Neural progenitor cell (in vitro differentiated cells): ENCODE measurements at regions not wholly inside any gene's neighbourhood (a gene's known extent, or its start where the extent isn't known, plus 50 kb on each side); places are given as distances from the start of the nearest gene placed in this dataset.

Source experiments
- DNase-seq: peaks from one replicate; pipeline ENCODE4 v3.0.0-alpha.2; 2016; ENCODE audit warnings: low spot score
- H2AFZ ChIP-seq: fragments of 200-600 bp; sonication (generic); replicated peaks from 2 replicates; pipeline ENCODE4 v1.6.1; 2016; ENCODE audit warnings: antibody characterized with exemption
- H3F3A ChIP-seq: fragments of 200-600 bp; sonication (generic); 2 replicates; pipeline ENCODE4 v1.6.1; 2016; ENCODE audit warnings: antibody characterized with exemption, low read depth
- H3K27ac ChIP-seq: fragments of 200-600 bp; sonication (generic); 2 replicates; pipeline ENCODE4 v1.5.1; 2016; ENCODE audit warnings: mild to moderate bottlenecking
- H3K27me3 ChIP-seq: fragments of 200-600 bp; sonication (generic); 2 replicates; pipeline ENCODE4 v1.6.1; 2016; ENCODE audit warnings: mild to moderate bottlenecking, moderate library complexity
- H3K36me3 ChIP-seq: fragments of 200-600 bp; sonication (generic); 2 replicates; pipeline ENCODE4 v1.5.1; 2016
- H3K4me1 ChIP-seq: fragments of 200-600 bp; sonication (generic); 2 replicates; pipeline ENCODE4 v1.6.1; 2016; ENCODE audit warnings: mixed run types
- H3K4me2 ChIP-seq: fragments of 200-600 bp; sonication (generic); 2 replicates; pipeline ENCODE4 v1.6.1; 2016
- H3K4me3 ChIP-seq: fragments of 200-600 bp; sonication (generic); 2 replicates; pipeline ENCODE4 v1.5.1; 2016
- H3K79me2 ChIP-seq: fragments of 200-600 bp; sonication (generic); 2 replicates; pipeline ENCODE4 v1.6.1; 2016; ENCODE audit warnings: low read depth
- H3K9ac ChIP-seq: fragments of 200-600 bp; sonication (generic); 2 replicates; pipeline ENCODE4 v1.6.1; 2016
- H3K9me3 ChIP-seq: fragments of 200-600 bp; sonication (generic); 2 replicates; pipeline ENCODE4 v1.5.1; 2016; ENCODE audit warnings: low read depth
- H4K20me1 ChIP-seq: fragments of 200-600 bp; sonication (generic); 2 replicates; pipeline ENCODE4 v1.6.1; 2016; ENCODE audit warnings: low read depth
- H3K27ac Mint-ChIP-seq: 3 replicates; pipeline ENCODE4 v1.8.0; 2021; ENCODE audit warnings: mixed read lengths
- H3K27me3 Mint-ChIP-seq: 2 replicates; pipeline ENCODE4 v1.8.0; 2022; ENCODE audit warnings: low read depth, mild to moderate bottlenecking, inconsistent platforms, moderate library complexity, mixed read lengths; ENCODE audit not compliant: insufficient read depth
- H3K36me3 Mint-ChIP-seq: 3 replicates; pipeline ENCODE4 v1.8.0; 2021; ENCODE audit warnings: mixed read lengths
- H3K4me1 Mint-ChIP-seq: 3 replicates; pipeline ENCODE4 v1.8.0; 2021; ENCODE audit warnings: mixed read lengths
- H3K4me3 Mint-ChIP-seq: 3 replicates; pipeline ENCODE4 v1.8.0; 2021; ENCODE audit warnings: mild to moderate bottlenecking, moderate library complexity, mixed read lengths
- H3K9me3 Mint-ChIP-seq: 3 replicates; pipeline ENCODE4 v1.8.0; 2020; ENCODE audit warnings: mixed read lengths
- CTCF ChIP-seq: fragments of 200-600 bp; sonication (generic); IDR thresholded peaks from 2 replicates; pipeline ENCODE4 v1.5.1; 2017; ENCODE audit warnings: antibody characterized with exemption, mild to moderate bottlenecking
- EZH2 ChIP-seq: fragments of 200-600 bp; sonication (generic); IDR thresholded peaks from 2 replicates; pipeline ENCODE4 v1.6.1; 2017; ENCODE audit warnings: antibody characterized with exemption, mild to moderate bottlenecking, moderate library complexity
- EZH2phosphoT487 ChIP-seq: fragments of 200-600 bp; sonication (generic); IDR thresholded peaks from 2 replicates; pipeline ENCODE4 v1.6.1; 2017; ENCODE audit warnings: antibody characterized with exemption

GRCh38 chr6:54574671-54575070, 266.4 kb downstream of the TINAG start:
- no peak overlapping the region for H3K4me3 Mint-ChIP-seq
- H3K27ac ChIP-seq, result no peak overlapping the region
- peaks cover 21% of the 10 kb centered on the region for H3K4me1 Mint-ChIP-seq
- H3K27me3 Mint-ChIP-seq, result peaks cover 4% of the 10 kb centered on the region
- TF ChIP-seq EZH2phosphoT487 (no peak), CTCF (no peak), EZH2 (no peak)
- peaks cover 2% of the 10 kb centered on the region for H3K36me3 Mint-ChIP-seq
- no peak overlapping the region for H3K9ac ChIP-seq
- H3F3A ChIP-seq, result peaks cover 23% of the 10 kb centered on the region
- peaks cover 34% of the 10 kb centered on the region for H3K4me1 ChIP-seq
- H4K20me1 ChIP-seq, result no peaks in the 10 kb centered on the region
- H3K36me3 ChIP-seq, result peaks cover under 1% of the 10 kb centered on the region
- no peak overlapping the region for H3K4me2 ChIP-seq
- no peaks in the 10 kb centered on the region for H3K27me3 ChIP-seq
- H3K79me2 ChIP-seq, result no peaks in the 10 kb centered on the region
- DNase-seq, result no peak
- peaks cover 20% of the 10 kb centered on the region for H3K9me3 Mint-ChIP-seq
- H2AFZ ChIP-seq, result no peak overlapping the region
- no peak overlapping the region for H3K27ac Mint-ChIP-seq
- H3K4me3 ChIP-seq, result no peak overlapping the region
- peaks cover 14% of the 10 kb centered on the region for H3K9me3 ChIP-seq

DNA sequence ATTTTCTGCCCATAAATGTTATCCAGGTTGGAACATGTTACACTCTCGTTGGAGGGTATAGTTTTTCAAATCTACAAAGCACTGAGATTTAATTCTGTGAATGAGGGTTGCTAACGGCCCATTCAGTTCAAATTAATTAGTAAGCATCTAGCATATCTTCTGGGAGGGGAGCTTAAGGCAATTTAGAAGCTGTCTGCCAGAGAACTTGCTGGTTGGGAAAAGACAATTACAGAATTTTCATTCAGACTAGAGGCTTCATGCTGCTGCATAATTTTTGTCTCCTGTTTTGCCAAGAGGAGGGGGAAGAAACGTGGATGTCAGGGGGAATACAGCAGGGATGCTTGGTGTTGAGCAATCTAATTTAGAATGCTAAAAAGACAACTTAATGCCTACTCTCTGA, 268.3 kb upstream of the FAM83B start:
- Histone ChIP-seq H3K27me3 (no peaks in the 10 kb centered on the region), H3K36me3 (peaks cover 12% of the 10 kb centered on the region), H3K79me2 (no peaks in the 10 kb centered on the region), H3K9me3 (peaks cover under 1% of the 10 kb centered on the region), H3K4me1 (peaks cover 24% of the 10 kb centered on the region), H3K4me3 (no peak overlapping the region), H4K20me1 (no peaks in the 10 kb centered on the region), H3K4me2 (peak overlapping the region; percentile 61), H3K9ac (no peak overlapping the region), H3F3A (peaks cover 29% of the 10 kb centered on the region), H2AFZ (no peak overlapping the region), H3K27ac (peak overlapping the region; percentile 93)
- DNase-seq, result peak; percentile 19
- Mint-ChIP-seq H3K27ac (peak overlapping the region; percentile 93), H3K36me3 (peaks cover 4% of the 10 kb centered on the region), H3K4me1 (peaks cover 23% of the 10 kb centered on the region), H3K9me3 (peaks cover 26% of the 10 kb centered on the region), H3K27me3 (peaks cover 2% of the 10 kb centered on the region), H3K4me3 (no peak overlapping the region)
- TF ChIP-seq EZH2phosphoT487 (no peak), CTCF (no peak), EZH2 (no peak)

- no peaks in the 10 kb centered on the region for H3K79me2 ChIP-seq
- Mint-ChIP-seq H3K9me3 (peaks cover 26% of the 10 kb centered on the region), H3K4me3 (no peak overlapping the region), H3K27ac (peak overlapping the region; percentile 58), H3K36me3 (peaks cover 4% of the 10 kb centered on the region), H3K4me1 (peaks cover 23% of the 10 kb centered on the region), H3K27me3 (peaks cover 2% of the 10 kb centered on the region)
- no peak overlapping the region for H3K4me3 ChIP-seq
- no peak overlapping the region for H2AFZ ChIP-seq
- H3K4me2 ChIP-seq, result peak overlapping the region; percentile 61
- peaks cover 12% of the 10 kb centered on the region for H3K36me3 ChIP-seq
- no peaks in the 10 kb centered on the region for H3K27me3 ChIP-seq
- no peaks in the 10 kb centered on the region for H3K9me3 ChIP-seq
- H3K27ac ChIP-seq, result peak overlapping the region; percentile 93
- H3K9ac ChIP-seq, result no peak overlapping the region
- peaks cover 24% of the 10 kb centered on the region for H3K4me1 ChIP-seq
- DNase-seq, result peak; percentile 91
- peaks cover 29% of the 10 kb centered on the region for H3F3A ChIP-seq
- TF ChIP-seq CTCF (no peak), EZH2 (no peak), EZH2phosphoT487 (no peak)
- no peaks in the 10 kb centered on the region for H4K20me1 ChIP-seq
These were observed 267.6 kb upstream of the FAM83B start for GRCh38 chr6:54579011-54579410.

DNA sequence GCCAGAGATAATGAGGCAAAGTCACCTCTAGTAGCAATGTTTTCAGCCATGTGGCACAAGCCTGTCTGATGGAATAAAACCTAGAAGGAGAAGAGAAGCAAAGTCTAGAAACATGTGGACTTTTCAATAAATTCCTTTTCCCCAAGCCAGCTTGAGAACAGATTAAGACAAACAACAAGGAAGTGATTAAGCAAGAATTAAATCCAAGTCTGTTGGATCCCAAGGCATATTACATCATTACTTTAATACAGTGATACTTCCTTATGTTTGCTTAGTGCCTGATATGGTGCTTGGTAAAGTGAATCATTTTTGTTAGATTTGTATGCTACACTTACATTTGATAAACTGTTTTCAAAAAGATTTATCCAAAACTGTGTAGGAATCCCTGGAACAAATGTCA, 260.3 kb upstream of the FAM83B start:
- TF ChIP-seq EZH2phosphoT487, result no peak
- no peak for TF ChIP-seq CTCF
- TF ChIP-seq EZH2, result no peak
- Histone ChIP-seq H3K27me3 (no peaks in the 10 kb centered on the region), H3K9me3 (no peaks in the 10 kb centered on the region), H3K79me2 (no peaks in the 10 kb centered on the region), H3K4me3 (no peak overlapping the region), H3K9ac (no peak overlapping the region), H3K27ac (no peak overlapping the region), H2AFZ (no peak overlapping the region), H3K36me3 (peaks cover under 1% of the 10 kb centered on the region), H3F3A (no peaks in the 10 kb centered on the region), H3K4me2 (no peak overlapping the region), H3K4me1 (no peaks in the 10 kb centered on the region), H4K20me1 (no peaks in the 10 kb centered on the region)
- Mint-ChIP-seq H3K27ac (no peak overlapping the region), H3K36me3 (no peaks in the 10 kb centered on the region), H3K27me3 (no peaks in the 10 kb centered on the region), H3K9me3 (peaks cover 10% of the 10 kb centered on the region), H3K4me1 (no peaks in the 10 kb centered on the region), H3K4me3 (no peak overlapping the region)
- DNase-seq, result no peak
